ENCODE measurements at regions not wholly inside any gene's neighbourhood (a gene's known extent, or its start where the extent isn't known, plus 50 kb on each side); places are given as distances from the start of the nearest gene placed in this dataset.

DNA sequence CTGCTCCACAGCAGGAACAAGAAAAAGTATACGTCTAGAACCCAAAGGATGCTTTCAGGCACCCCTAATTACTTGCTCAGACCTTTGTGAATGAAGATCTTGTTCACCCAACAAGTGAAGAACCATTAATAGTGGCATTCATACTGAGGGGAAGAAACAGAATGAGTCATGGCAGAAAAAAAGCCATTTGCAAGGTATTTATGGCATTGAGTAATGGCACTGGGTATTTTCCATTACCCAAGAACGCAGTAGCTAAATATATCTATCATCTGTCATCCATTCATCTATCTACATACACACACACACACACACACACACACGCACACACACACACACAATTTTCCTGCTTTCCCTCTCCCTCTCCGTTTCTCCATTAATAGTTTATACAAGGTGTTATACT is 56.4 kb upstream of the XIRP2 start:
- TF ChIP-seq, protein P1, sequence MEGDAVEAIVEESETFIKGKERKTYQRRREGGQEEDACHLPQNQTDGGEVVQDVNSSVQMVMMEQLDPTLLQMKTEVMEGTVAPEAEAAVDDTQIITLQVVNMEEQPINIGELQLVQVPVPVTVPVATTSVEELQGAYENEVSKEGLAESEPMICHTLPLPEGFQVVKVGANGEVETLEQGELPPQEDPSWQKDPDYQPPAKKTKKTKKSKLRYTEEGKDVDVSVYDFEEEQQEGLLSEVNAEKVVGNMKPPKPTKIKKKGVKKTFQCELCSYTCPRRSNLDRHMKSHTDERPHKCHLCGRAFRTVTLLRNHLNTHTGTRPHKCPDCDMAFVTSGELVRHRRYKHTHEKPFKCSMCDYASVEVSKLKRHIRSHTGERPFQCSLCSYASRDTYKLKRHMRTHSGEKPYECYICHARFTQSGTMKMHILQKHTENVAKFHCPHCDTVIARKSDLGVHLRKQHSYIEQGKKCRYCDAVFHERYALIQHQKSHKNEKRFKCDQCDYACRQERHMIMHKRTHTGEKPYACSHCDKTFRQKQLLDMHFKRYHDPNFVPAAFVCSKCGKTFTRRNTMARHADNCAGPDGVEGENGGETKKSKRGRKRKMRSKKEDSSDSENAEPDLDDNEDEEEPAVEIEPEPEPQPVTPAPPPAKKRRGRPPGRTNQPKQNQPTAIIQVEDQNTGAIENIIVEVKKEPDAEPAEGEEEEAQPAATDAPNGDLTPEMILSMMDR (IDR thresholded peaks at IDR 0.05; ENCODE audit: poor library complexity, severe bottlenecking) = no peak
- DNase-seq (ENCODE audit: low spot score) (no peak), ATAC-seq (ENCODE audit: low read depth) (no peak)
- Histone ChIP-seq H3K27ac (ENCODE audit: poor library complexity, severe bottlenecking) (no peak overlapping the region), H3K36me3 (ENCODE audit: low read depth) (no peaks in the 10 kb centered on the region), H3K4me1 (ENCODE audit: insufficient read depth, poor library complexity, severe bottlenecking) (no peaks in the 10 kb centered on the region), H3K27me3 (ENCODE audit: insufficient read depth, poor library complexity, severe bottlenecking) (no peaks in the 10 kb centered on the region), H3K4me3 (ENCODE audit: severe bottlenecking) (no peak overlapping the region), H3K9me3 (ENCODE audit: severe bottlenecking) (no peaks in the 10 kb centered on the region)

DNA sequence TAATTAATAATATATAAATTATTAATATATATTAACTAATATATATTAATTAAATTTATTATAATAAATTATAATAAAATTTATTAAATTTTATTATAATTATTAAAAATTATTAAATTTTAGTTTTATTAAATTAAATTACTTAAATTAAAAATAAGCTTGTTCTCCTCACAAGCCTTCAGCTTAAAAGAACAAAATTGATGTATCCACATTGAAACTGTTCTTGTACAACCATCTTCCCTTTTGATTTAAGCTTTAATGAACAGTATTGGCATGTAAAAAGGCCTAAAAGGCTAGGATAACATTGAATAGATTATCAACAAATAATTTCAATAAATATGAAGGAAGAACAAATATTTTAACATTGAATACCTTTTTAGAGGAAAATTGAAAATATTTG is 62.4 kb upstream of the XIRP2 start:
- Histone ChIP-seq H3K4me1 (ENCODE audit: insufficient read depth, poor library complexity, severe bottlenecking) (no peaks in the 10 kb centered on the region), H3K9me3 (ENCODE audit: severe bottlenecking) (no peaks in the 10 kb centered on the region), H3K27me3 (ENCODE audit: insufficient read depth, poor library complexity, severe bottlenecking) (no peaks in the 10 kb centered on the region), H3K4me3 (ENCODE audit: severe bottlenecking) (no peak overlapping the region), H3K27ac (ENCODE audit: poor library complexity, severe bottlenecking) (no peak overlapping the region), H3K36me3 (ENCODE audit: low read depth) (no peaks in the 10 kb centered on the region)
- ATAC-seq (ENCODE audit: low read depth) (no peak), DNase-seq (ENCODE audit: low spot score) (no peak)
- TF ChIP-seq, protein P1 (IDR thresholded peaks at IDR 0.05; ENCODE audit: poor library complexity, severe bottlenecking) = no peak

DNA sequence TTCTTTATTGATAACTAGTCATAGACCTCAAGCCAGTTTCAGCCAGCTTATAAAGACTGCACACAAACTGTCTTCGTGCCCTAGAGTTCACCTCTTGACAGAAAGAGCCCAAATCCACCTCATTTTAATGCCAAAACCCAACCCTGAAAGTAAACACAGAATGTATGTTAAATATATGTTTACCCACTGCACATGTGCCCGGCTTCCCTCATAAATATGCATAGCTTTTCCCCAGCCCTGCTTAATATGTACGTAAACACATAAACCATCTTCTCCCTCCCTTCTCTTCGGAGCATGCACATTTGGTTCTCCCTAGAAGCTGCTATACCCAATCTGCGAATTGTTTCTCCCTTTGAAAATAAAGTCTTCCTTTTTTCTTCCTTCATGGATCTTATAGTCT is 73.9 kb upstream of the XIRP2 start:
- Histone ChIP-seq H3K36me3 (ENCODE audit: low read depth) (no peaks in the 10 kb centered on the region), H3K9me3 (ENCODE audit: severe bottlenecking) (no peaks in the 10 kb centered on the region), H3K27me3 (ENCODE audit: insufficient read depth, poor library complexity, severe bottlenecking) (no peaks in the 10 kb centered on the region), H3K4me1 (ENCODE audit: insufficient read depth, poor library complexity, severe bottlenecking) (no peaks in the 10 kb centered on the region), H3K27ac (ENCODE audit: poor library complexity, severe bottlenecking) (no peak overlapping the region), H3K4me3 (ENCODE audit: severe bottlenecking) (no peak overlapping the region)
- no peak for DNase-seq (ENCODE audit: low spot score)
- TF ChIP-seq, protein P1 (IDR thresholded peaks at IDR 0.05; ENCODE audit: poor library complexity, severe bottlenecking) = no peak
- no peak for ATAC-seq (ENCODE audit: low read depth)

DNA sequence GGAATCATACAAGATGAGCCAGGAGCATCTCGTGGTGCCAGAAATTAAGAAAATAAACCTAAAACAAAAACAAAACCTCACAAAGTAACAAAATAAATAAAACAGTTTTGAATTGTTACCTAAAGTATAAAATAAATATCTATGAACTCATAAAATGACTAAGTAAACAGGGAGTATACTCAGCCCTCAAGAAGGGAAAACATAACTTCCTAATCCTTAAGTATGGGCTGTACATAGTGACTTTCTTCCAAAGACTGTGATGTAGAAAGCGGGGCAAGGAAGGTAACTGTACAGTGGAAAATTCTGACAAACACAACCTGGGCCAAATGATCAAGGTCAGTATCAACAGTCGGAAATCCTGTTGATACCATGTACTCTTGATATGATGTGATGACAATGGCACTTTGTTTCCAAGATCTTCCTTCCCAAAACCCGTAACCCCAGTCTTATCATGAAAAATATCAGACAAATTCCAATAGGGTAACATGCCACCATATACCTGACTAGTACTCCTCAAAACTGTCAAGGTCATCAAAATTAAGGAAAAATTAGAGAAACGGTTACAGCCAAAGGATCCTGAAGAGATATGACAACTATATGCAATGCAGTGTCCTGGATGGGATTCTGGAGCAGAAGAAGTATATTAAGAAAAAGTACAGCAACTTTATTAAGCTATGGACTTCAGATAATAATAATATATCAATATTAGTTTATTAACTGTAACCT is 76.0 kb upstream of the XIRP2 start:
- Histone ChIP-seq H3K27ac (ENCODE audit: poor library complexity, severe bottlenecking) (no peak overlapping the region), H3K9me3 (ENCODE audit: severe bottlenecking) (no peaks in the 10 kb centered on the region), H3K36me3 (ENCODE audit: low read depth) (no peaks in the 10 kb centered on the region), H3K4me1 (ENCODE audit: insufficient read depth, poor library complexity, severe bottlenecking) (no peaks in the 10 kb centered on the region), H3K27me3 (ENCODE audit: insufficient read depth, poor library complexity, severe bottlenecking) (no peaks in the 10 kb centered on the region), H3K4me3 (ENCODE audit: severe bottlenecking) (no peak overlapping the region)
- TF ChIP-seq, protein P1 (IDR thresholded peaks at IDR 0.05; ENCODE audit: poor library complexity, severe bottlenecking) = no peak
- DNase-seq (ENCODE audit: low spot score) (no peak), ATAC-seq (ENCODE audit: low read depth) (no peak)

DNA sequence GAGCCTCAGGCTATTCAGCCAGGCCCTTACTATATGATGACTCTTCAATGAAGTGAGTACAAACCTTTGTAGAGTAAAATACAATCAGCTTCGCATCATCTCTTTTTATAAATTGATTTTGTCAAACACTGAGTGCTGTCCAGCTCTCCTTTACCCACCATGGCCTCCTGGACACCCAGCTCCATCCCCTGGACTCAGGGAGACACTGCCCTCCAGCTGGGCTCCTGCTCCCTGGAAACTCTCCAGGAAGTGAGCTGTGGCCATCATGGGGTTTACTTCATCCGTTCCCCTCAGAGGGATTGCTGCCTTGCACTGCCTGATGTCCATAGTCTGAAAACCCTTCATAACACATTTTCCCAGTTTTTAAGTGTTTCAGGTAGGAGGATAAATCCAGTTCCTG is 82.5 kb upstream of the XIRP2 start:
- H3K9me3 ChIP-seq (ENCODE audit: severe bottlenecking) = no peaks in the 10 kb centered on the region
- H3K27ac ChIP-seq (ENCODE audit: poor library complexity, severe bottlenecking) = no peak overlapping the region
- TF ChIP-seq, protein P1 (IDR thresholded peaks at IDR 0.05; ENCODE audit: poor library complexity, severe bottlenecking) = no peak
- H3K4me1 ChIP-seq (ENCODE audit: insufficient read depth, poor library complexity, severe bottlenecking) = no peaks in the 10 kb centered on the region
- no peaks in the 10 kb centered on the region for H3K36me3 ChIP-seq (ENCODE audit: low read depth)
- ATAC-seq (ENCODE audit: low read depth) = no peak
- H3K4me3 ChIP-seq (ENCODE audit: severe bottlenecking) = no peak overlapping the region
- DNase-seq (ENCODE audit: low spot score) = no peak
- no peaks in the 10 kb centered on the region for H3K27me3 ChIP-seq (ENCODE audit: insufficient read depth, poor library complexity, severe bottlenecking)

All from RWPE2 (cell line).